Fibroblast of peridontal ligament (primary cell): ENCODE measurements at regions not wholly inside any gene's neighbourhood (a gene's known extent, or its start where the extent isn't known, plus 50 kb on each side); places are given as distances from the start of the nearest gene placed in this dataset.

Source experiments
- DNase-seq: peaks from one replicate; pipeline ENCODE4 v3.0.0-alpha.2; 2010; ENCODE audit errors: extremely low read depth

DNA sequence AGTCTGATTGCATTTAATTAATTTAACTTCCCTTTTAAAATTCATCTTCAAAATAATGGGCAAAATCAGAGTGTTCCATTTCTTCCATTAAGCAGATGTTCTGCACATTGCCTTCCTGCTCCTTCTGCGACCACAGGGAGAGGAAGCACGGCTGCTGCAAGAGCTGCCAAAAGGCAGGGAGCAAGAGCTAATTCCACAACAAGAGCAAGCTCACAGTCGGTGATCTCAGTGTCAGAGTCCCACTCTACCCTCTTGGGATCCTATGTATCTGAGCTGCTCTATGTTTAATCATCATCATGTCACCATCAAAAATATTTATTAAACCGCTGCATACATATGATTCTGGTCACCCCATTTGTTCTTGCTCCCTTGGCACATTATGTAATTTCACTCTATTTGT, 255.3 kb upstream of the CAMK1G start:
- no peak for DNase-seq

DNA sequence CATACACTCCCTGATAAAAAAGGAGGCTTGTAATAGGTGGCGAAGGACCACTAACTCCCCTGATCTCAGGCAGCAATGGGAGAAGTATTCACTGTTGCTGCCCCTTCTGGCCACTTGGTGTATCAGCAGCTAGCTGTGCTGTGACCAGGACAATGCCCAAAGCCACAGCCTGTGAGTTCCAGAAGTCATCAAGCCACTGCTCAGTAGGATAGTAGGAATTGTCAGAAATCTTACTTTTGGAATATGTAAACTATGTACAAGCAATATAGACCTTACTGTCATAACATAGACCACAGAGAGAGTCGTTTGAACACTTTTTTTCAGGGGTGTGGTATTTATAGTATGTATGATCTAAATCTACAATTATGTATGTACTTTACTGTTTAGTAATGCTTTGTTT, 248.3 kb upstream of the CAMK1G start:
- DNase-seq, result no peak

DNA sequence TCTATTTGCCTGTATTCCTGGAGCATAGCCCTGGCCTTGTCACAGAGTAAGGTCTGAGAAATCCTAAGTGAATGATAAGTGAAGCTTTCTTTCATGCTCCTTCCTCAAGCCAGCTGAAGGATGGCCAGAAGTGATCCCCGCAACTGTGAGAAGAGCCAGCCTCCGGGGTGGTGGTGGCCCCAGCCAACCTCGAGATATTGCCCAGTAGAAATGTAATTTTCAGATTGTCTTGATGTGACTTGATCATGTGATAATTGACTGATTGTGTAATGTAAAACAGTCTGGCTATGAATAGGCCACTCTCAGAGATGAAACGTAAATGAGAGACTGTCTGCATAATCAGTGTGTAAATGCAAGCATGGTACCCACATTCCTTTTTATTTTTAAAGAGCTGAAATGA, 242.4 kb upstream of the CAMK1G start:
- no peak for DNase-seq

DNA sequence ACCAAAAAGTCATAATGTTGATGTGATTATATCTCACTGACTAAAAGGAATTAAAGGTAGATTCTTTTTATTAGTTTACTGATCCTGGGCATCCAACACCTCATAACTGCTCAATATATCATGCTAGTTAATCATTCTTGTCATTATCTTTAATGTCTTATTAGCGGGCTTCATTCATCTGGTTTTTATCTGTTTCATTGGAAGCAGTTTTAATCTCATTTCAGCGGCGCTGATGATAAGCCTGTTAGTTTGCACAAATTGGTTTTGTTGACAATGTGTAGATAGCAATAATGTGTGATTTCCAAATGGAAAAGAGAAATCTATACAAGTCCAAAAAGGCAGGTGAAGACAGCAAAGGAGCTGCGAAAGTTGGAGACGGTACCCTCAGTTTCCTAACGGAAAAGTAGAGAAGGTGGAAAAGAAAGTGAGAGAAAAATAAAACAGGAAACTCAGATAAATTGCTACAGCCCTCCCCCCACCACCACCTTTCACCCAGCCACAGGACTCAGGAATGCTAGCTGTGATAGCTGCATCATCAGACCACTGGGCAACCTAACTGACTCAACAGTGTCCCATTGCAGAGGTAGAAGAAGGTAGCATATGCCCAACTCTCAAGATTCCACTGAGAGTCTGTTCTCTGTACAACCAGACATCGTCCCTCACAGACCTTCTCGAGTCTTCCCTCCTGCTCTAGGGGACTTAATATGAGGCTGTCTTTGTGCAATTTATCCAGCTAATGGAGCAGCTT, 241.7 kb upstream of the CAMK1G start:
- DNase-seq, result no peak

DNA sequence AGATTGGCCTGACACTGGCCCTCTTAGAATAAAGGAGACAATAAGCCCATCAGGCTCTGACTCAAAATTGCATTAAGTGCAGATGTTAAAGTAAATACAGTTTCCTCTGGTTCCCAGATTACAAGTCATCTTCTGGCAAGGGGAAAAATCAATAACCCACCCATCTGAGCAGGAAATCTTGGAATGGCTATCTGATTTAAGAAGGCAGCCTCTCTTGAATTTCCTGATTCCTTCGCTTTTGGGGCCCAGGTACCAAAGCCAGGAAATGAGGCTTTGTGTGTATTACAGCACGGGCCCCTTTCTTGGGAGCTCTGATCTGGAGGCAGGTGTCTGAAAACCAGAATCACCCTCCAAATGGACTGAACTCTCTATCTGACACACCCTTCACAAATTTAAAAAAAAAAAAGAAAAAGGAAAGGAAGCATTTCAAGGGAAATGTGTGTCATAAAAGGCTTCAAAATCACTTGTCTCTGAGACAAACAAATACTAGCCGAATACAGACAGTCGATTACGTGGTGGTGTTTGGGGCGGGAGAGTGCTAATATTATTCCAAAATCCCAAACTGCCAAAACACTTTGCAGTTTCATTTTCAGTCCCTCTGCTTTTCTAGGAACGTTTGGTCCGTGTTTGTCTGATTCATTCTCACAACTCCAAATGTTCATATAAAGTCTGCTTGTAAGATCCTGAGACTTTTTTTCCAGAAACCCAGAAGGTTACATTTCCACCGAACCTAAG, 240.9 kb upstream of the CAMK1G start:
- DNase-seq, result peak; percentile 22

DNA sequence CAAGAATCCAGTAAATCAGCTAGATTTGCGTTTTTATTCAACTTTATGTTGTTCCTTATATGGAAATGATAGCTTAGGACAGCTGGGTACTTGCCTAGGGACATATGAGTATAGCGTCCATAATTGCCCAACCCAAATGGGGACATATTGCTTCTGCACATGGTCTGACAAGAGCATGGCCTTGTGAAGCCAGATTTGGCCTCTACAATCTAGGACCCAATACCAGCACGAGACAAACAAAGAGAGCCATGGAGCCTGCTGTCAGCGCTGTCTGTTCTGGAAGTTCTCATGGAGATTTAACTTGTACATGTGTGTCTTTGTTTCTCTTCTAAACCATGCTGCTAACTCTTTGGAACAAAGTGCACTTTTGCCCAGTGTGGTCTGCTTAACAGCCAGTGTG, 240.0 kb upstream of the CAMK1G start:
- no peak for DNase-seq

DNA sequence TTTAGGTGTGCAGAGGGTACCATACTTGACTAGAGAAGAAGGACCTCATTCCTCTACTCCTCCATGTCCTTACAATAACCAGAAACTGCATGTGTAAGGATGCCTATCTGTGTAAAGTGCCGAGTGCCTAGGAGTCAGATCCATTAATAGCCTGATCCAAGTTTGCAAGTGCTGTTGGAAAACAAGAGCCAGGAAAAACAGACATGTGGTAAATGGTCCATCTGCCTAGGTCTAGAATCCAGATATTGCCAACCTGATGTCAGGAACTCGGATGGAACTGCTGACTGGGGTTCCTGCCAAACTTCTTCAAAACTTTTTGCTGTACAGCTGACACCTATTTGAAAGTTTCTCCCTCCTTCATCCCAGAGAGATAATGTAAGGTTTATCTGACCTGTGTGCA, 239.4 kb upstream of the CAMK1G start:
- DNase-seq, result no peak

DNA sequence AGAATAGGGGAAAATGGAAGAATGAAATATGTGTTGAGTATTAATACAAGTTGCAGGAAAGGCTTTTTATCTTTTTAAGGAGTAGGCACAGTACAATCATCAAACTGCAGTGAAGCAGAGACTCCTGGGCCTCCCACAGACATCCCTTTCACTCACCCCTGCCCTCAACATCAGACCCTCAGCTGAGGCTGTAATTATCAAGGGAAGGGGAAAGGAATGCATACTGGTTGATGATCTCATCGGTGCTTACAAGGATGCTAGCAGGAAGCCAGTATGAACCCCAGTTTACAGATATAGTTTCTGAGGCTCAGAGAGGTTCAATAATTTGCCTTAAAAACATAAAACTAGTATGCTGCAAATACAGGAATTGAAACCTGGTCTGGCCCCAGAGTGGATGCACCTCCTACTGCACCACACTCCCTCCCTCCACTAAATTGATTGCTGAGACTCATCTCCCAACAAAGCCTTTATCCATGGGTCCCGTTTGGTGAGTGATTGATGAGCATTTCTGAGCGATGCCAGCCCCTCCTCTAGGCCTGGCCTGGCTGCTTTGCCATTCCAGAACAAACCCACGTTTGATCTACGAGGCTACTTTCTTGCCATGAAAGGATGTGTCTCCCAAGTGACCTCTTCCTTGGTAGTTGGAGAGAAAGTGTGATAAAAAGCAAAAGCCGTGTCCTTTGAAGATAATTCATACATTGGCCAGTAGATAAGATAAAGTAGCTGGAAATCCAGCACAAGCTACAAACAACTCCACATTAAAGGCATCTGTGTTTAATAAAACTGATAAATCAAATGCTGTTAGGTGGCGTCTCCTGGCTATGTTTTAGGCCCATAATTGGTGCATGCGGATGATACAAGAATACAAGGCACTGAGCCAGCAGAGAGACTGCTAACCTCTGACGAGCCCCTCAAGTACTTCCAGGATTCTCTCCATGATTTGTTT, 233.9 kb upstream of the CAMK1G start:
- peak; percentile 51 for DNase-seq

DNA sequence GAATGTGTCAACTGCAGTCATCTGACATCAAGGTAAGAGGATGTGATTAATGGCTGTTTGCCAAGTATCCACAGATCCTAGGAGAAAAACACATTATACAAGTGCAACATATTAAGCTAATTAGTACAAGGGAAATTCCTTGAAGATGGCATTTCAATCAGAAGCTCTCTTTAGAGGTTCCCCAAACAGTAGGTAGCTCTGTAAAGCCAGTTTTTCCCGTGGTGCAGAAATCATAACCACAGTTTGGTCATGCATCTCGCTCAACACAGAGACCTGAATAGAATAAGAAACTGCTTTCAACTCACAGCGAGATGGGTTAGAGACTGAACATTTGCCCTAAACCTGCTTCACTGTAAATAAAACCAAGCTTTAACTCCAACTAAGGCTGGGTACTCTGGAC, 230.5 kb upstream of the CAMK1G start:
- no peak for DNase-seq

DNA sequence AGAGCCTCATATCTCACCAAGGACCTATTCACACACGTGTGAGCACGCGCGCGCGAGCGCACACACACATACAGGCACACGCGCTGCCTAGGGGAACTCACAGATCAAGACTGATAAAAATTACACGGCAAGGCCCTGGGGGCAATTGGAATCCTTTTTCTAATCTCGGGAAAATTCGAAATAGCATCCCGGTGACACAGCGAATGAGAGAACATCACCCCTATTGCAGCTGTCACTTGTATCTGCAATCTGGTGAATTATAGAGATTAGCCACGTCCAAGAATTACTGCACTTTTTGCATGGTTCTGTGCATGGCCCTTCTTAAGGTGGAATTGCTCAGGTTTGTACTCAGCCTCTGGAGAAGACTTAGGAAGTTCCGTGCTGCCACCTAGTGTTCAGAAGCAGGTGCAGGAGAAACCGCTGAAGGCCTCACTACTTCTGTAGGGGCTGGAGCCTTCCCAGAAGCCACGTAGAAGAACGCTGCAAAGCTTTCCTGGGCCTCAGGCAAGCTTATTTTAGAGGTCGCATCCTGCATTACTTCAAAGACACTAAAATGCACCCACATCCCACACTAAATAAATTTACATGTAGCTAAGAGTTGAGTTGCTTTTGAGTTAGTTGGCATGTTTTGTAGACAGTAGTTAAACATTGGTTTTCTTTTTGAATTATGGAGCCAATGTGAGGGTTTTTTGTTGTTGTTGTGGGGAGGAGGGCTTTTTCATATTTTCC, 229.2 kb upstream of the CAMK1G start:
- DNase-seq, result peak; percentile 93

DNA sequence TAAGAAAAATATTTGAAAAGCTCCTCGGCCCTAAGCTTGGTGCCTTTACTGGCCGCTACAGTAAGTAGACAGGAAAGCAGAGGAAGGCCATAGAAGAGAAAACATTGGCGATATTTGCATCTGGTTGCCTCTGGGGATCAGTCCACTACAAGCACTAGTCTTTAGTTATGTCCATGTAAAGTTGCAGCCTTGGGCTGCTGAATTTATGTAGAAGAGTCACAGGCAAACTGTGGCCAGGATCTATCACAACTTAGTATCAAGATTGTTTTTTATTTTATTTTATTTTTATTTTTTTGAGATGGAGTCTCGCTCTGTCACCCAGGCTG, 228.7 kb upstream of the CAMK1G start:
- no peak for DNase-seq

DNA sequence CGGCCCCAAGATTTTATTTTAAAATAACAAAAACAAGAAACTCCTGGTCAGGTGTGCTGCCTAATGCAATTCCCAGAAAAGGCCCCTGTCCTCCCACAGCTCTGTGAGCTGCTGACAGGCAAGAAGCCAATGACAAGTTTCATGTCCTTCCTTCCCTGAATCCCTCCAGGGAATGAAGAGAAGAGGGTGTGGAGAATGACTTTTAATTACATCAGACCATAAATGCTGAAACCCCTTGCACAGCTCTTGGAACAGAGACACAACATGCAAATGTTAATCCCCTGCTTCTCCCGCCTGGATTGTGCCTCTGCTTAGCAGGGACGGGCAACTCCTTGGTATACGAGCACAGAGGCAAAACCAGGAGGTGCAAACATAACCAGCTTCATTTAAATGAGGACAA, 228.1 kb upstream of the CAMK1G start:
- no peak for DNase-seq

DNA sequence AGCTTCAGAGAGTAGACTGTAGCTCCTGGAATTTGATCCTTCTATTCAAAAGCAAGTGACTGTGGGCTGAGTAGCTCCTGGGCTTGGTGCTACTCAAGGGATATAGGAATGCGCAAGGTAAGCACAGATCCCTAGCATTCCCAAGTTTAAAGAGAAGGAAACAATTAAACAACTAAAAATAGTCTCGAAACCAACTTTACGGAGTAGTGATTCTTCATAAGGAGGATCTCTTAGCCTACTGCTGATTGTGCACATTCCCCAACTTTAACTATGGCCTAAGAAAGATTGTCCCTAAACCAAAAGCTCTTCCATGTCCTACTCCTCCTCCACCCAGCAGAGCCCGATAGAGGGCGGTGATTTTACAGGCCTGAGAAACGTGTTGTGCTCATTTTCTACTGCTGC, 226.5 kb upstream of the CAMK1G start:
- DNase-seq, result no peak

DNA sequence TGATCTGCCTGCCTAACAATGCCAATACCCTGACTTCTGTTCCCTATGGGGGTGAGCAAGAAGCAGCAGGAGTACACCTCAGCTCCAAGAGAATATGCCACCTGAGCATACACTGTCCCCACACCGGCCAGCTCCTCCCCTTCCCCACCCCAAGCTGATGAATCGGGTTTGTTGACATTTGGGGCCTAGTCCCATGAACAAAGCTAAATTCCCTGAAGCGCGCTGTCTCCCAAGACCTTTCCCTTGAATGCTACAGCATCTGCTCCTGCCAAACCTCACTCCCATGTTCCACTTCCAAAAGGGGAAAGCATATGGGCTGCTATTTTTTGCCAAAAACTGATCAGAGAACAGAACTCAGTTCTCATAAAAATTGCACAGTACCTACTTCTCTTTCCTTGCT, 220.4 kb upstream of the CAMK1G start:
- DNase-seq, result no peak

DNA sequence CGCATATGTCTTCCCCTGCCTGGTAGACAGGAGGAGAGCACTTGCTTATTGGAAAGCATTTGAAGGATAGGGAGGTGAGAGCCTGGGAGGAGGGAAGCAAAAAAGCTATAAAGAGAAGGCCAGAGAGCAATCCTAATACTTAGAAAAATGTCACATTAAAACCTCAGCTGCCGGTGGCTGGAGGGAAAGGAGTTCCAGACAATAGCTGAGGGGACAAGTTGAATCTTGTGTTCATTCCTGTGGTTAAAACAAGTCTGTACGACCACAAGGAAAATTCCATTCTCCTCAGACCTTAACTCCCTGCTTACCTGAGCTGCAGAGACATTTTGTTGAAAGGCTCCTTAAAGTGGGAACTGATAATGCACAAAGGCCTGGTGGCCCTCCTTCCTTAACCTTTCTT, 218.8 kb upstream of the CAMK1G start:
- DNase-seq, result no peak

DNA sequence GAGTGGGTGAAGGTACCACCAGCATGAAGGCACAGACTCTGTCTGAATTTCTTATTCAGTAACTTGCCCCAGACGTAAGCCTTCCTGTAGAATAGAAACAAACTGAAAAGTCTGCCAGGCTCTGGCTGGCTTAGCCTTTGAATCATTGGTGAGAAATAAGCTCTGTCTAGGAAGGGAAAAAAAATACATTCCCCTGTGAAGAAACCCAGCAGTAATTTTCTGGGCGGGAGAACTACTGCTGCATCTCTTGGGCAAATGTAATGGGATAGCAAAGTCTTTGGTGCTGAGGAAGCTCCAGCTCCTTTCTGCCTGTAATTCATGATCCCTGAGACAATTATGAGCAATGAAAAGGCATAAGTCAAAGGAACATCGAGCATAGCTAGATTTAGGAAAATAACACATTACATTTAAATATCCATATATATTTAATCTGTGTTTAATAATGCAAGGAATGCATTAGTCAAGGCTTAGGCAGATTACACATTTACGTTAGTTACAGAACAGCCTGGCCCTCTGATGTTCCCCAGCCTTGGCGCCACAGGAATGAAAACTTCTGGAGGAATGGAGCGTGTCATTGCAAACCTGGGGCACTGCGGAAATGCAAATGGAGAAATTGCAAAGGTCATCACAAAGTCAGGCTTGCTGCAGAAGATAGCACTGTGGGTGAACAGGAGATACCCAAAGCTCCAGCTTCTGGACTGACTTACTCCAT, 216.3 kb upstream of the CAMK1G start:
- DNase-seq, result peak; percentile 75

DNA sequence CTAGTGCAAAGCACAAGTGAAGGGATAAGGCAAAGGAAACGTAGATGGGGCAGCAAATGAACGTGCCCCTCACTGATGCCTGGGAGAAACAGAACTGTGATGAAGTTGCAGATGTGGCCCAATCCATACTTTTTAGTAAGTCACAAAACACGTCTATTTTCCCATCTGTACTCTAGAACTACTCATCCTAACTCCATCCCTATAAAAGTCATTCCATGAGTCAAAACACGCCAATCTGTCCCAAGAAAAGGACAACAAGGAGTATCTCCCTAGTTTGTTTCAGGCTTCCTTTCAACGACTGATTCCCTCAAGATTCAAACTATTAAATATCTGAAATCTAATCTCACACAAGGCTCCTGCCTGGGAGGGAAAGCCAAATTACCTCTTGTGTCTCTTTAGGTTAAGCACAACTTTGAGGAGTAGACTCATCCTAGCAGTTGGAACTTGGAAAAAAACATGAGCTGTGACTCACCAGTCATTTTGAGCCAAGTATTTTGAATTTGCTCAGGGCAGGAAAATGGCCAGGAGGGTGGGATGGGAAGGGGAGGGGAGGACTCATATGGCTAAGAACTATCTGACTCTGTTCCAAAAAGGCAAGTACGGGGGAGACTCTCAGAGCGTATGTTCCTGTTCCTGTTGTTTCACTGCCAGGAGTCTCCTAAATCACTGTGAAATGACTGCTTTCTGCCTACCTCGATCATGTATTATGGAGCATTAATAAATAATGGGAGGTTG, 214.5 kb upstream of the CAMK1G start:
- peak; percentile 94 for DNase-seq

DNA sequence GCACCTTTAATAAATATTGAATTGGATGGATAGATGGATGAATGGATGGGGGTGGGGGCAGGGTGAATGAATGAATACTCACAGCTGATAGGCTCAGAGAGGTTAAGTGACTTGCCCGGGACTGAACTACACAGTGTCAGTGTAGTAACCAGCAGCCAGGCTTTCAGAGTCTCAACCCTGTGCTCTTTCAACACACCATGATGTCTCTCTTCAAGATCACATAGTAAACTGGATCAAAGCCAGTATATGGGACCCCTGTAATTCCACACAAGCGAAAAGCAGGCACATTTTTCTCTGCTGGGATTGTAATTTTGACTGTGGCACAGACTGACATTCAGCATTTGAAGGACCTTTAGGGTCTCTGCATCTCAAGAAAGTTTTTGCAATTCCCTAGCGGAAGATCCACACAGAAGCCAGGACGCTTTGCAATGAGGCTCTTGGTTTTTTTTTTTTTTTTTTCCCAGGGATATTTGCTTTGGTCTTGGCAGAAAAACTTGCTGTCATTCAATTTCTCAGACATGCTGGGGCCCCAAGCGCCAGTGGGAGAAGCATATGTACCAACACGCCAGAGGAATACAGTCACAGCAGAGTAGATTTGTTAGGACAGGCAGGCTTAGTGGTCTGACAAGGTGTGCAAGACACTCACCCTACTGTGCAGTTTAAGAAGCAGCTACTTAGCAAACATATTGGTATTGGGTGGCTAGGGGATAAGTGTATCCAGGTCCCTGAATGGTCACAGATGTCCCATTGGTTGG, 213.1 kb upstream of the CAMK1G start:
- no peak for DNase-seq

DNA sequence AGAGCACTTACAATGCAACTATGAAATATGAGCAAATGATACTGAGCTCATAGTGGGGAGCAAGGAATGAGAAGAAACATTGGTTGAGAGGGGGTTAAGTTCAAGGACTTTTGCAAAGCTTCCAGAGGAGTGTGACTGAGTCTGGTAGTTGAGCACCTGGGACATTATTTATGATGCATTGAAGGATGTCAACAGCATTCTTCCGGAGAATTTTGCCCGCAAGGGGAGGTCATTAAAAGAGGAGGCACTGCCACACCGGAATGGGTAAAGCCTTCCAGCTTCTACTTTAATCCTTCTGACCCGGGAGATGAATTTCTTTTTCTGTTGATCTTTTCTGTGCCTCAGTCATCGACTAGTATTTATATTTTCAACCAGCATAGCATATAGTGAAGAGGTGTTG, 208.4 kb upstream of the CAMK1G start:
- no peak for DNase-seq
